Adrenal gland (tissue), 9 donors: ENCODE measurements at regions not wholly inside any gene's neighbourhood (a gene's known extent, or its start where the extent isn't known, plus 50 kb on each side); places are given as distances from the start of the nearest gene placed in this dataset.

Experiments
- DNase-seq, 7 donors: peaks; one replicate each; pipeline ENCODE4 v3.0.0-alpha.2; 2019 to 2020
- H3K27ac ChIP-seq, 5 donors: fragments of 200-600 bp; sonication (generic) in 4 of 5; 1 replicate in 3 of 5; 2 replicates in 2 of 5; pipeline versions ENCODE4 v1.5.1 to v1.8.0; 2016 to 2020; ENCODE audit warnings: mild to moderate bottlenecking in 1 of 5
- H3K27me3 ChIP-seq: fragments of 200-600 bp; 2 replicates; pipeline ENCODE4 v1.8.0; 2021
- H3K36me3 ChIP-seq, 2 donors: fragments of 200-600 bp; replicated peaks in 1 of 2; 1 replicate in 1 of 2; 2 replicates in 1 of 2; pipeline versions ENCODE4 v1.5.1 to v1.8.0; 2018 to 2022
- H3K4me1 ChIP-seq, 2 donors: fragments of 200-600 bp; replicated peaks in 1 of 2; 1 replicate in 1 of 2; 2 replicates in 1 of 2; pipeline versions ENCODE4 v1.5.1 to v1.8.0; 2018 to 2021
- H3K4me3 ChIP-seq, 4 donors: fragments of 200-600 bp; sonication (generic) in 3 of 4; one replicate each; pipeline ENCODE4 v1.5.1; 2016 to 2018
- H3K9me3 ChIP-seq, 3 donors: fragments of 200-600 bp; sonication (generic) in 1 of 3; replicated peaks in 1 of 3; 1 replicate in 2 of 3; 2 replicates in 1 of 3; pipeline versions ENCODE4 v1.5.1 to v1.8.0; 2016 to 2021
- CTCF ChIP-seq, 6 experiments: fragments of 450-650 bp in 4 of 6; fragments of 200-600 bp in 2 of 6; sonication (generic) in 1 of 6; IDR thresholded peaks; 1 replicate in 5 of 6; 2 replicates in 1 of 6; pipeline versions ENCODE4 v1.5.1 to v1.8.0; 2016 to 2021; ENCODE audit warnings: antibody characterized with exemption in 6 of 6, mild to moderate bottlenecking in 2 of 6, moderate library complexity in 1 of 6
- POLR2A ChIP-seq, 2 donors: fragments of 450-650 bp; IDR thresholded peaks; one replicate each; pipeline ENCODE4 v1.6.1; 2017; ENCODE audit warnings: antibody characterized with exemption in 2 of 2, mild to moderate bottlenecking in 2 of 2, moderate library complexity in 1 of 2
- WGBS, 4 donors: extraction: QIAGEN DNeasy Blood & Tissue Kit in 2 of 4; methylation state at CpG; one replicate each; pipeline versions ENCODE4 v1.1.5 to v1.1.7; 2013 to 2017; 5-methylcytosine and 5-hydroxymethylcytosine counted together
- intact Hi-C, 2 donors: fragments of 100-400 bp; cut with DNase I; formaldehyde crosslinking; loops; one replicate each; pipeline versions ENCODE4 v1.14.1 to v1.15.0; 2022 to 2023
- donor health status: healthy with polysubstance abuse.
- donor health status: Bipolar disorder and iron deficiency.
- donor health status: DM: yes; HTN: yes; CAD: no.
- donor health status: DM: no; HTN: no; CAD: no.
- donor health status: DM: no; HTN: no; CAD: no.

DNA sequence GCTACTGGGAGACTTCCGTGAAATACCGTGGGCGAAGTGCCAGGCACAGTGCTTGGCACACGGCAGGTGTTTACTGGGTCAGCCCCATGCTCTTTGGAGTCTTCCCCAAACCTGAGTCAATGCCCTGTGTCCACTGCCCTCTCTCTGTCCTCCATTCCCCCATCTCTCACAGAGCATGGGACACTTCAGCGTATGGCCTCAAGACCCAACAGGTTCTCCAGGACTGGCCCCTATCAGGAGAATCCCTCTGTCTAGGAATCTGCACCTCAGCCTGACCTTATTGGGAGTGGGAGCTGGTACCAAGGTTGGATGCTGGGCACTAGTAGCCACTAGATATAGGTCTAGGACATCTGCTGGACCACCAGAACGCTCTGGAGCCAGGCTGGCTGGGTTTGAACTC lies 67.2 kb upstream of the LMO1 start:
- intact Hi-C loops = loop anchor here (10.0 kb wide), 1 partner anchor 234 kb away; no protein-coding TSS in a partner anchor
- Histone ChIP-seq H3K4me1 (no peaks in the 10 kb centered on the region), H3K27ac (no peak overlapping the region), H3K27me3 (no peaks in the 10 kb centered on the region), H3K9me3 (no peaks in the 10 kb centered on the region), H3K36me3 (no peaks in the 10 kb centered on the region), H3K4me3 (no peak overlapping the region)
- WGBS, 4 donors = 62 to 77% (median 66%) methylated on average over 6 of the region's 6 CpGs
- TF ChIP-seq CTCF (IDR thresholded peaks at IDR 0.05) = no peak
- TF ChIP-seq POLR2A (IDR thresholded peaks at IDR 0.05) = no peak
- peak in 1 of 7 donors; percentile 28 for DNase-seq

DNA sequence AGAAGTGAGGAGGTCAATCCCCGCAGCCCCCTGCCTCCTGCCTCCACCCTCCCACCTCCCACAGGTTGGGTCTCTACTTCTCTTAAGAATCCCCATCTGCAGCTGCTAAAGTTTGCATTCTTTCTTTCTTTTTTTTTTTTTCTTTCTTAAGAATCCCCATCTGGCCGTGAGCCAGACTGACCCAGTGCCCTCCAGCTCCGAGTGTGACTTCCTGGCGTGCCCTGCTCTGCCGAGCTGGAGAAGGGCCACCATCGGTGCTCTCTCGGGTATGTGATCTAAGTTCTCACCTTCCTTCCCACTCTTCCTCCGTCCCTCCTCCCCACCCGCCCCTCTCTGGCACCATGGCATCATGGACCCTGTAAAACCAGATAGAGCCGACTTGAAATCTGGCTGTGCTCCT lies 66.7 kb upstream of the LMO1 start:
- intact Hi-C loops = loop anchor here (10.0 kb wide), 1 partner anchor 234 kb away; no protein-coding TSS in a partner anchor
- WGBS, 4 donors = 30 to 43% (median 40%) methylated on average over 9 to 10 of the region's 10 CpGs
- Histone ChIP-seq H3K36me3 (no peaks in the 10 kb centered on the region), H3K4me1 (no peaks in the 10 kb centered on the region), H3K27me3 (no peaks in the 10 kb centered on the region), H3K27ac (no peak overlapping the region), H3K9me3 (no peaks in the 10 kb centered on the region), H3K4me3 (no peak overlapping the region)
- DNase-seq = peak in 1 of 7 donors; percentile 8
- no peak for TF ChIP-seq POLR2A (IDR thresholded peaks at IDR 0.05)

DNA sequence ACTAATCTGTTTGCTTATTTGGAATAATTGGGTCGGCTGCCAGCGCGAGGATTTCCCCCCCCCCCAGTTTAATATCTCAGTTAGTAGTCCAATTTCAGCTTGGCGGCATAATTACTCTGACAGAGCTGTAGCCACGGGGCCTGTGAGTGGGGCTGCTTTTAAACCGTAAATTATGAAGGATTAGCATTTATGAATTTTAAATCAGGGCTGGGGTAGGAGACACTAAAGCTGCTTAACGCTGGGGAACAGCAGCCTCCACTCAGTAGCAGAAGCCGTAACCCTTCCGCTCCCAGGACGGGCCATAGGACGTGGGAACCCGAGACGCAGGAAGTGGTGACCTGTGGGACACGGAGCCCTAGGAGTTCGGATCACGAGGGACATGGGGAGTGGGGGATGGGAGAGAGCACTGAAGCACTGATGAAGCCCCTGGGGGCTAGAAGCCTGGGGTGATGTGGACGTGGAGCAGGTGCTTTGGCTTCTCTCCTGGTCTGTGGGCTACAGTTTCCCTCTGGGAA lies 66.2 kb upstream of the LMO1 start:
- WGBS, 4 donors = 58 to 69% (median 64%) methylated on average over 16 to 17 of the region's 17 CpGs
- no peaks in the 10 kb centered on the region for H3K36me3 ChIP-seq
- H3K27ac ChIP-seq = no peak overlapping the region
- H3K27me3 ChIP-seq = no peaks in the 10 kb centered on the region
- no peak overlapping the region for H3K4me3 ChIP-seq
- no peak for TF ChIP-seq CTCF (IDR thresholded peaks at IDR 0.05)
- no peak for DNase-seq
- intact Hi-C loops = loop anchor here (10.0 kb wide), 2 partner anchors 105 to 235 kb away; no protein-coding TSS in a partner anchor
- no peaks in the 10 kb centered on the region for H3K9me3 ChIP-seq
- no peaks in the 10 kb centered on the region for H3K4me1 ChIP-seq

DNA sequence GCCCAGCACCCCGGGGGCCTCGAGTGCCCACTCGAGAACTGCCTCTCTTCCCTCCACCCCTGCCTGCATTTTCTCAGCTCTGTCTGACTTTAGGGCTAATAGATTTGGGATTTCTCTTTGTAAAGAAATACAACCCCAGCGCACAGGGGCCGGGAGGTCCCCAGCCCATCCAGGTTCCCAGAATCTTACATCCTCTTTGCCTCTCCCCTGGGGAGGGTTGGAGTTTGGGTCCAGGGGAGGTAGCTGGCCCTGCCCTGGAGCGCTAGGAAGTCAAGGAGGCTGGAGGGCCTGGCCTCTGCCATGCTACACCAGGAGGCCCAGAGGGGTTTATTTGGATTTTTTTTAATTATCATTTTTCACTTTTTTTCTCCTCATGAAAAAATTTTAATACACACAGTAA lies 65.7 kb upstream of the LMO1 start:
- TF ChIP-seq CTCF (IDR thresholded peaks at IDR 0.05) (no peak), POLR2A (IDR thresholded peaks at IDR 0.05) (no peak)
- intact Hi-C loops = loop anchor here in 1 of 2 donors (10.0 kb wide), 1 partner anchor 105 kb away; no protein-coding TSS in a partner anchor
- H3K4me1 ChIP-seq = no peaks in the 10 kb centered on the region
- no peaks in the 10 kb centered on the region for H3K9me3 ChIP-seq
- WGBS, 4 donors = 55 to 73% (median 66%) methylated on average over 6 of the region's 6 CpGs
- no peaks in the 10 kb centered on the region for H3K27me3 ChIP-seq
- H3K4me3 ChIP-seq = no peak overlapping the region
- H3K36me3 ChIP-seq = no peaks in the 10 kb centered on the region
- peak overlapping the region in 2 of 5 donors; percentile 0 to 45 for H3K27ac ChIP-seq
- no peak for DNase-seq

DNA sequence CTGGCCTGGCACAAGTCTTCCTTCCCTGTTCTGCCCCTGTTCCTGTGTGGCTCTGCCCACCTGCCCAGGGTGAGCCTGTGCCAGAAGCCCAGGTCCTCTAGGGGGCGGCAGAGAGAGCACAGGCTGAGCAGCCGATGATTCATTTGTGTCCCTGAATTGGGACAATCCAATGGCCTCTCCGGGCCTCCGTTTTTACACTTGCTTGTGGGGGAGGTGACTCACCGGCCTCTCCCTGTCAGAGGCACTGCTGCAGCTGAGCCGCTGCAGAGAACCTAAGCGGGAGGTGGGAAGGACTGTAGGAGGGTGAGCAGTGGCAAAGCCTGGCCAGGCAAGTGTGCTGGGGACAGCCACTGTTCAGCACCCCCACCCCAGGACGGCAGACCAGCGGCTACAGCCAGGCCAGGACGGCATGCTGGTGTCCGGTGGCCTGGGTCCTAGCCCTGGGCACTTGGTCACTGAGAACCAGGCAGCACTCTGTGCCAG lies 65.2 kb upstream of the LMO1 start:
- H3K4me1 ChIP-seq = no peaks in the 10 kb centered on the region
- TF ChIP-seq CTCF (IDR thresholded peaks at IDR 0.05) = peak; percentile 78 to 87 (median 85)
- TF ChIP-seq POLR2A (IDR thresholded peaks at IDR 0.05) = peak in 1 of 2 donors; percentile 31
- H3K27ac ChIP-seq = peak overlapping the region in 2 of 5 donors; percentile 0 to 45
- no peaks in the 10 kb centered on the region for H3K9me3 ChIP-seq
- H3K36me3 ChIP-seq = no peaks in the 10 kb centered on the region
- peak; percentile 91 to 97 (median 96) for DNase-seq
- no peaks in the 10 kb centered on the region for H3K27me3 ChIP-seq
- WGBS, 4 donors = 0 to 5% (median 2%) methylated on average over 1 to 11 of the region's 11 CpGs
- intact Hi-C loops = loop anchor here in 1 of 2 donors (10.0 kb wide), 1 partner anchor 104 kb away; no protein-coding TSS in a partner anchor
- H3K4me3 ChIP-seq = no peak overlapping the region
